GM19438 (cell line): ENCODE measurements at regions not wholly inside any gene's neighbourhood (a gene's known extent, or its start where the extent isn't known, plus 50 kb on each side); places are given as distances from the start of the nearest gene placed in this dataset.
A peak's percentile ranks its signal among the peaks of the same experiment; 100 is the strongest.

Experiments
- ATAC-seq: cut with Tn5 transposase; IDR thresholded peaks from one replicate; pipeline ENCODE4 v1.9.1; 2021; ENCODE audit warnings: low read depth; ENCODE audit not compliant: unreplicated experiment

DNA sequence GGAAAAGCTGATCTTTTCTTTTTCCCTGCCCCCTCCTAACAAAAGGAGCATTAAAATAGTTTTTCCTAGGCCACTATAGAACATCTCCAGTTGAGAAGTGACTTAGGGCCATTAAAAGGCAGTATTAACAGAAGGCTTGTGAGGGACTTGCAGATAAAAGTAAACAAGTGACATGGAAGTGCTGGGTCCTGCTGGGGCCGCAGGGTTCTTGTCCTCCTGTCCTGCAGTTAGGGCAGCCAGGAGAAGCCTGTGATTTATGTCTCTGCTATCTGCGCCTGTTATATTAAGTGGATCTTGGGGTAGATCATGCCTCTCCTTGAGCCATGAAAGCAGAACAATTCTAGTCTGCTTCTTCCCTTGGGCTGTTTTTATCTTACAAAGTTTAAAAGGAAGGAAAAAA, 271.4 kb upstream of the C11orf87 start:
- ATAC-seq: no peak

DNA sequence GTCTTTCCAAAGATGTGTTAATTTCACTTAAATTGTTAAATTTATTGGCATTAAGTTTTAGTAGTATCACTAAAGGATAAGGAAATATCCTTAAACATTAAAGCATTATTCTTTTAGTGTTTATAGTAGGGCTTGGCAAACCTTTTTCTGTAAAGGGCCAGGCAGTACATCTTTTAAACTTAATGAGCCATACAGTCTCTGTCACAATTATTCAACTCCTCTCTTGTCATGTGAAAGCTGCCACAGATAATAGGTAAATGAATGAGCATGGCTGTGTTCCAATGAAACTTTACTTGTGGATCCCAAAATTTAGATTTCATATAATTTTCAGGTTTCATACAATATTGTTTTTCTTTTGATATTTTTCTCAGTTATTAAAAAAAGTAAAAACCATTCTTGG, 268.2 kb upstream of the C11orf87 start:
- no peak for ATAC-seq

DNA sequence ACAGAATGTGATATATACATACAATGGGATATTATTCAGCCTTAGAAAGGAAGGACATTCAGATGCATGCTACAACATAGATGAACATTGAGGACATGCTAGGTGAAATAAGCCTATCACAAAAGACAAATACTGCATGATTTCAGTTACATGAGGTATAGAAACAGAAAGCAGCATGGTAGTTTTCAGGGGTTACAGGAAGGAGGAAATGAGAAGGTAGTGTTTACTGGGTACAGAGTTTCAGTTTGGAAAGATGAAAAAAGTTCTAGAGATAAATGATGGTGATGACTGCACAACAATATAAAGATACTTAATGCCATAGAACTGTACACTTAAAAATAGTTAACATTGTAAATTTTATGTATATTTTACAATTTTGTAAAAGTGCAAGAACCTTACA, 266.7 kb upstream of the C11orf87 start:
- peak; percentile 93 for ATAC-seq

DNA sequence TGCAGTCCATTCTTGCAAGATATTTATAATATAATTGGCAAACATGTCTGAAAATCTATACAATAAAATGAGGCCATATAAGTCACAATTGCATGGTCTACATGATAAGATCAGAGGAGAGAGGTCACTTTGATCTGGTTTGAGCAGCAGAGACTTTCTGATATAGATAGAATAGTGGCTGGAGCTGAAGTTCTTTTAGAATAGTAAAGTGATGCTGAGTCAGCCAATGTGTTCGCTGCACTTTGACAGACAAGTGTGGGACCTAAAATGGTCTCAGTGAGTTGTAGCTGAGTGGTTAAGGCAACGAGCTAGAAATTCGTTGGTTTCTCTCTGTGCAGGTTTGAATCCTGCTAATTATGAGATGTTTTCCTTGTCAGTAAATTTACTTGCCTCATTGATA, 257.0 kb upstream of the C11orf87 start:
- ATAC-seq: no peak

DNA sequence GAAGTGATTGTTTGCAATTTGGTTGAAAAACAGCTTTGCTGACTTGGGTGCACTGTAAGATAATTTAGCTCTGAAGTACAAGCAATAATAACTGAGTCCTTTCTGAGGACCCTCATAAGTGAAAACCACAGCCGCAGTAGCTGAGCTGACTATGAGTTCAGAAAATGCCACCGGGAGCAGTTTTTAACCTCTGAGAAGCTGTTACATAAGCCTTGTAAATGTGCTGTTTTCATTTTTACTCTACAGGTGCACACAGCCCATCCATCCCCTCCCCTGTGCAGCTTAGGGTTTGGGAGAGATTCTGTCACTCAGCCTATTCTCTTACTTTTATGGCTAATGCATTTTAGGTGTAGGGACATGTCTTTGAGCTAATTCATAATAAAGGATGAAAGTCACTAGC, 255.5 kb upstream of the C11orf87 start:
- no peak for ATAC-seq

DNA sequence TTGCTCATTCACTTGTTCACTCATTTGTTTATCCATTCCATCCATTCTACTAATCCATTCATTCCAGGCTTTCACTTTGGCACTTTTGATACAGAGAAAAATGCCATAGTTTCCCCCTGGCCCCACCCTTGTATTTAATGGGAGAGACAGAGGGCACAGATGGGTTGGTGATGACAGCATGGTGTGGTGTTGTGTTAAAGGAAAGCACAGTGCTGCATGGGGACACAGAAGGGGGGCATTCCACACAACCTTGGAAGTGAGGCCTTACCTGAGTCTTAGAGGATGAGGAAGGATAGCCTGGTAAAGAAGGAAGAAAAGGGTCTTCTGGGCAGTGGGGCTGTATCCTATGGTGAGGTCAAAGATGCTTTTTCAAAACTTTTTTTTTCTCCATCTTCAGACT, 248.5 kb upstream of the C11orf87 start:
- ATAC-seq: no peak

DNA sequence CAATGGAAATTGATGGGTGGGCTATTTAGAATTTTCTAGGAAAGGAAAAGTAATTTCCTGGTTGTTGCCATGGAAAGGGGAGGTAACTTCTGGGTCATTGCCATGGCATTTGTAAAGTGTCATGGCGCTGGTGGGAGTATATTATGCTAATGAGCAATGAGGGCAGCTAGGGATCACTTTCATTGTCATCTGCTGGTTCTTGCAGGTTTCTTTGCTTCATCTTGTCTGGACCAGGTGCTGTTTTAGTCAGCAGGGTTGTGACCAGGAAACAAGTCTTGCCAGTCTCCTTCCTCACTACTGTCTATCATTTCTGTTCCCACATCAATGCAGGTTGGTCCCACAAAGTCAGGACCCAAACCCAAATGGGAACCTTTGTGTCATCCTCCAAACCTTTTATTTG, 237.6 kb upstream of the C11orf87 start:
- ATAC-seq: no peak

DNA sequence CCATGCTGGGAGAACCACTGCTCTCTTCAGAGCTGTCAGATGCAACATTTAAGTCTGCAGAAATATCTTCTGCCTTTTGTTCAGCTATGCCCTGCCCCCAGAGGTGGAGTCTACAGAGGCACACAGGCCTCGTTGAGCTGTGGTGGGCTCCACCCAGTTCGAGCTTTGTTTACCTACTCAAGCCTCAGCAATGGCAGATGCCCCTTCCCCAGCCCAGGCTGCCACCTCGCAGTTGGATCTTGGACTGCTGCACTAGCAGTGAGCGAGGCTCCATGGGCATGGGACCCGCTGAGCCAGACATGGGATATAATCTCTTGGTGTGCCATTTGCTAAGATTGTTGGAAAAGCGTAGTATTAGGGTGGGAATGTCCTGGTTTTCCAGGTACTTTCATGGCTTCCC, 229.1 kb upstream of the C11orf87 start:
- no peak for ATAC-seq

DNA sequence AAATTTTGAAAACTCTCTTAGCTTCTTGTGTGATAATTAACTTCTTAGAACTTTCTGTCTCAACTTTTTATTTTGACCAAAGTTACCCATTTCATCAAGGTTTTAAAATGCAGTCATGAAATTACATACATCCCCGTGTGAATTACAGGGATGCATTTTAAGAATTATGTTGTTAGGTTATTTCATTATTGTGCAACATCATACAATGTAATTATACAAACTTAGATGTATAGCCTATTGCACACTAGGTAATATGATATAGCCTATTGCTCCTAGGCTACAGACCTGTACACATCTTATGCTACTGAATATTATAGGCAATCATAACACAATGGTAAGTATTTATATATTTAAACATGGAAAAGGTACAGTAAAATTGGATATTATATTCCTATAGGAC, 228.1 kb upstream of the C11orf87 start:
- no peak for ATAC-seq

DNA sequence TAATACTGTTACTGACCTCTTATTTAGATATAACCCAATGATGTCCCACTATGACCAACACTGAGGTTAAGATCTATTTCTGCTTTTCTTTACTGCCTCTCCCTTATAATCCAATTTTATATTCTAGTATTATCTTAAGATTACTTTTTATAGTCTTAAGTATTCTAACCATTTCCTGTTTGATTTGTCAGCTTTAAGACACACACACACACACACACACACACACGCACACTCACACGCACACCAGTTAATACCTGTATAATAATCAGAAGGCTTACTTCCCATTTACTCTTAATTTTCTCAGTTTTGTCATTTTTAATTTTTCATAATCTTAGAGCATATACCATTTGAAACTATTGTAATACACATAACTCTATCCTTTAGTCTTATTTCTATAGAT, 226.0 kb upstream of the C11orf87 start:
- no peak for ATAC-seq

DNA sequence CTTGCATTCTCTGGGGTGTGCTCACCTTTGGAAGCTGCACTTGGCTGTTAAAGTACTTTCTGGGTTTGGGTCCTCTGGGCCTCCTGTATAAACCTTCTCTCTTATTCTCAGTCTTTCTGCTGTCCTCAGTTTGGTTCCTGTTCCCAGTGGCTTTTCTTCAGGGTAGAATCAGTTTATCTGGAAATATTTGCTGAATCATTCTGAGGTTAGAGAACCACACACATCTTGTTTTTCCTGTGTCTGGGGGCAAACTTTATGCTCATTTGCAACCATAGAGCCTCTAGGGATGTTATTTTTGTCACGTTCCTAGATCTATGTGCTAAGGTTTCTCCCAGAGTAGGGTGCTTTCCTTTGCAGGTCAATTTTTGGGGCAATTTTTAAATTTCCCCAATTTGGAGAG, 224.3 kb upstream of the C11orf87 start:
- no peak for ATAC-seq

DNA sequence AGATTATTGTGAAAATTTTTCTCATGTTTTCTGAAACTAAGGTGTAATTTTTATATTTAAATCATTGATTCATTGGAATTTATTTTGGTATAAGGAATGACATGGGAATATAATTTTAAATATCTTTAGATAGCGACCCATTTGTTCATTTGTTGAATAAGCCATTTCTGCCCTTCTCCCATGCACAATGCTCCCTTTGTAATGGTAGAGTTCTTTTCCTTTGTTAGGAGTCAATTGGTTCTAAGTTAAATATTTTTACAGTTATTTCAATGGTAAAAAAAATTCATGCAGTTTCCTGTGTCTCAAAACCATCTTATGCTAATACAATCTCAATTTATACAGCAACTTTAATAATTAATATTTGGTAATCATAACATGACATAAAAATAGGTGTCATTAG, 218.8 kb upstream of the C11orf87 start:
- ATAC-seq: no peak

DNA sequence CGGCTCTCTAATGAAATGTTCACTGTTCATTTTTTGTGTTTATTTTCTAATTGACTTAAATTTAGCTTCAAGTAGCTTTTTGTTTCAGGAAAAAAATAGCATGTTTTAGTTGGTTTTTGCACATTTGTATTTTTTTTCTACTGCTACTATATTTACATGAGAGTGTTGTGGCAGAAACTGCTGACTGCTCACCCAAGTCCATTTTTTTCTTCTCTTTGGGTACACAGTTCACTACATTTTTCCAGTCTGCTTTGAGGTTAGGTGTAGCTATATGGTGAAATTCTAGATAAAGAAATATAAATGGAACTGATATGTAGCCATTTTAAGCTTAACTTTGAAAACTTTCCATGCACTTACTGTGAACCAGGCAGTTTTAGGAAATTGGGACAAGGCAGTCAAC, 216.7 kb upstream of the C11orf87 start:
- no peak for ATAC-seq

DNA sequence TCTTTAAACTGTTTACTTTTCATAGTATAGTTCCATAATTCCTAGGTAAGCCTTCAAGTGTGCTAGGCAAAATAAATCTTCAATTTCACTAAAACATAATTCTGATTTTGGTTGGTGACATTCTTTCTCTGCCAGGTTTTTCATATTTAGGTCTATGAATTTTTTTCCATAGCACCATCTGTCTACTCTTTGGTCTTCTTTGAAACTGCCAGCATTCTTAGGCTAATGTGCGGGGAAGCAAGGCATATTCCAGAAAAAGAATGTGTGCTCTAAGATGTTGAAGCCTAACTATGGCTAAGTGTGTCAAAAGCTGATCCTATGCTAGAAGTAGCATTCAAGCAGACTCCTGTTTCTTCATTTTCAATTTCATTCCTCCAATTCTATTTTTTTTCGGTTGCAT, 213.9 kb upstream of the C11orf87 start:
- no peak for ATAC-seq

DNA sequence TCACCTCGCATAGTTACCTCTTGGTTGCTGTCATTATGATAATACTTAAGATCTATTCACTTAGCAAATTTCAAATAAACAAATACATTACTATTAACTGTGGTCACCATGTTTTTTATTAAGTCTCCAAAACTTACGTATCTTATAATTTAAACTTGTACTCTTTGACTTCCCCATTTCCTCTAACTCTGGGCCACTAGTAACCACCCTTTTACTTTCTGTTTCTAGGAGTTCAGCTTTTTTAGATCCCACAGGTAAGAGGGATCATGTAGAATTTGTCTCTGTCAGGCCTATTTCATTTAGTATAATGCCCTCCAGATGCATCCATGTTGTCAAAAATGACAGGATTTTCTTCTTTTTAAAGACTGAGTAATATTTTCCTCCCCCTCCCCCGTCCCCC, 212.4 kb upstream of the C11orf87 start:
- no peak for ATAC-seq

DNA sequence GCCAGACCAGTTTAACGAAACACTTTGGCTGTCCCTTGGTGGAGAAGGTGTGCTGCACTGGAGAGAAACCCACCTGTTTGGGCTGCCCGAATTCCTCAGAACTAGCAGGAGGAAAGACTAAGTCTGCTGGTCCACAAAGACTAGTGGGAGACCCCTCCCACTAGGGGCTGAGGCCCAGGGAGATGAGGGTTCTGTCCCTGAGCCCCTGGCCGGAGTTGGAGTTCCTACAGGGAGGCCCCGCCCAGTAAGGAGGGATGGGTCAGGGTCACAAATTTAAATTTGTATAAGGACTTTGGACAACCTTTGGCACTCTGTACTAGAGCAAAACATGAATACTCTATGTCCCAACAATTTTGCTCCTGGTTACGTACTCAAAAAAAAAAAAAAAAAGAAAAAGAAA, 200.8 kb upstream of the C11orf87 start:
- ATAC-seq: no peak

DNA sequence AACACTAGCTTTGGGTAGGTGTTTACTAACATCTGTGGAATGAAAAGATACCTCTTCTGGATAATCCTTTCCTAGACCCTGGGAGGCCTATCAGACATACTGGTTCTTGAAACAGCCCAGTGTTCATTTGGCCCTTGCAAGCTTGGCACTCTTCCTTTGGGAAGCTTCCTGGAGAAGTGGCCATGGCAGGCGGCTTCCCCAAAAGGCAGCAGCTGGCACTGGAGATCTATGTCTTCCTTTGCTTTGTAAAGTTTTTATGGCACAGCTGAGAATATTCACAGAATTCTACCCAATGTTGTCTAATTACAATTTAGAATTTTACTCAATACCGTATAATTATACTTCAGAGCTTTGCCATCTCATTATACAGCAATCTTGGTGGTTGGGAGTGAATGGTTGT, 199.2 kb upstream of the C11orf87 start:
- no peak for ATAC-seq

DNA sequence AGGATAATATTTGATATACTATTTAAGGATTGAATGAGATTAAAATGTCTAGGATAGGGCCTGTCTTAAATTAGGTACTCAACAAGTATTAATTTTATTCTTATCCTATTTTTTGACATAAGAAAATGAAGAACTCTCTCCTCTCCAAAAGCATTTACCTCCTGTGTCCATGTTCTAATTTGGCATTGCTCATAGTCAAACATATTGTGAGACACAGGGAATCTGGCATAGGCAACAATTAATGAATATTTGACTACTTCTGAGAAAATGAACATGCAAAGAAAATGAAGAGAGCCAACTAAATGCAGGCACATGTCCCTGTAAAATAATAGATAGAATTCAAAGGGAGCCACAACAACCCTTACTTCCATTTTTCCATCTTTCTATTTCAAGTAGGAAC, 198.5 kb upstream of the C11orf87 start:
- no peak for ATAC-seq

DNA sequence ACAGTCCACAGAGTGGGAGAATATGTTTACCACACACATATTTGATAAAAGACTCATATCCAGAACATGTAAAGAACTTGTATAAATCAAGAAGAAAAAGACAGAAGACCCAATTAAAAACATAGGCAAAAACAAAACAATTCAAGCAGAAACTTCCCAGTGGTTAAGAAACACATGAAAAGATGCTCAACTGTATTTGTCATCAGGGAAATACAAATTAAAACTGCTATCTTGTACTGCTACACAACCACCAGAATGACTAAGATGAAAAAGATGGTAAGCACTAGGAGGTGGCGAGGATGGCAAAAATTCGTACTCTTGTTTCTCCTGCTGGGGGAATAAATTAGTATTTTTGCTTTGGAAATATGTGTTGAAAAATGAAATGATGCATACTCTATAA, 192.3 kb upstream of the C11orf87 start:
- no peak for ATAC-seq

DNA sequence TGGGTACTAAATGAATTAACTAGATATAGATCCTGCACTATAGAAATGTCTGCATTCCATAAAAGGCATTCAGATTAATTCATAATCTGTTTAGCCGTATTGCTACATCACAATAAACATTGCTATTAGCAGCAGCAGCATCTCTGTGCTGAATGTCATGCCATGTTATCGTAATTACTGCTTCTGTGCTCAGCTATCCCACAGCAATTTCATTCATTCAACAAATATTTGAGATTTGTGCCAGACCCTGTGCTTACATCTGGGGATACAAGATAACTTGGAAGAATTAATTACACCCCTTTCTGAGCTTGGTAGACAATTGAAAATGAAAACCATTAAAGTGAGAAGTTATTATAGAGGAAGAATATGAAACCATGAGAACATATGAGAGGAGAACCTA, 185.8 kb upstream of the C11orf87 start:
- no peak for ATAC-seq

DNA sequence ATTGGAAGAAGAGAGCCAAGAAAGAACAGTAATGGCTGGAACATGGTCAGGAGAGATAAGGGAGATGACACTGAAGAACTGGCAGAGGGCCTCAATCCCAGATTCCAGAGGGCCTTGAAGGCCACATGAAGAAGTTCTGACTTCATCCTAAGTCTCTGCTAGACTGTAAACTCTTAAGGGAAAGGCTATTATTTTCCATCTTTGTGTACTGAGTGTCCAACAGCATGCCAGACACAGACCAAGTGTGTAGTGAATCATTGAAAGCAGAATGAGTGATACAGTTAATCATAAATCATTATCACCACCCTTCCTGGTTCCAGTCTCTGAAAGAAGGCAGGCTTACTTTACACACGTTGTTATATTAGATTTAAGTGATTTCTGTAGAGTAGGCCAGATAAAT, 185.3 kb upstream of the C11orf87 start:
- no peak for ATAC-seq

DNA sequence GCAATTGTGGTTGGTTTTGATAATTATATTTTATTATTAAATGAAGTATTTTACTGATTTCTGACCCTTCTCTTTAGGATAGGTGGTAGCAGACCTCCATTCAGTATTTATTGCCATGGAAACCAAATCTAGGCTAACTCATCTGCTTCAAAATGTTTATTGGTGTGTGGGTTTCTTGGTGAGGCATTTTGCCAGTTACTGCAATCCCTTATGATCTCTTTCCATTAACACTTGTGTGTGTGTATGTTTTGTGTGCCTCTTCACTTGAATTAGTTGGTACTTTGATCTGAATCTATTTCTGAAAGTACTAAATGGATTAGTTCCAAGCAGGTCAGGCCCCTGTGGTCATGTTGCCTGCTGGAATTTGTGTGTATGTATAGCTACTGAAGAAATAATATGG, 184.4 kb upstream of the C11orf87 start:
- ATAC-seq: no peak

DNA sequence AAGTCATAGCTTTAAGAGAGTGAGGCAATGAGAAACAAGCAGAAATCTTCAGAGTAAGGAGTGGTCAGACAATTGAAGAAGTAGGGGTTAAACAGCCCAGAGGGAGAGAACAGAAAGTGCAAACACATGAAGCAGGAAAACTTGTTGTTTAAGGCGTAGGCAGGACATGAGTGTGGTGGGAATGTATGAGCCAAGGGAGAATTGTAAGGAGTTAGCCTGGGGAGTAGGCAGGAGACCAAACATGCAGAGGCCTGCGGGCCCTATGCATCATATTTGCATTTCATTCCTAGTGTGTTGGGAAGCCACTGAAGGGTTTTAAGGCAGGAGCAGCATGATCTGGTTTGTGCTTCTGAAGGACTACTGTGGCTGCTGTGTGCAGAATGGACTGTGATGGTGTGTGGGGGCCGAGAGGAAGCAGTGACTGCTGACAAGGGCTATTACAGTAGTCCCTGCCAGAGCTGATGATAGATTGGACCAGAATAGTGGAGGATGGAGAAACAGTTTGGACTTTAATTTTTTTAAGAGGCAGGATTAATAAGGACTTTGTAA, 179.9 kb upstream of the C11orf87 start:
- ATAC-seq: no peak

DNA sequence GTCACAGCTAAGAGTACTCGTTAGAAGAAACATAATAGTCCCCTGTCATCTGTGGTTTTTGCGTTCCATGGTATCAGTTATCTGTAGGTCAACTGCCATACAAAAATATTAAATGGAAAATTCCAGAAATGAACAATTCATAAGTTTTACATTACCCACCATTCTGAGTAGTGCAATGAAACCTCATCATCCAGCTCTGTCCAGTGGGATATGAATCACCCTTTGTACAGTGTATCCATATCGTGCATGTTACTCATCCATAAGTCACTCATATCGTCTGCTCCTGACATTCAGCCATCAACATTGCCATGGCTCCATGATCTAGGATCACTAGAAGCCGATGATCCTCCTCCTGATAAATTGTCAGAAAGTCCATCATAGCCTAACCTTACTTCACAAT, 174.9 kb upstream of the C11orf87 start:
- ATAC-seq: no peak
